Lower leg skin (tissue), 4 donors: ENCODE measurements at regions not wholly inside any gene's neighbourhood (a gene's known extent, or its start where the extent isn't known, plus 50 kb on each side); places are given as distances from the start of the nearest gene placed in this dataset.

Experiments
- DNase-seq, 2 donors: peaks; one replicate each; pipeline ENCODE4 v3.0.0-alpha.2; 2019; ENCODE audit warnings: low spot score in 2 of 2
- H3K4me3 ChIP-seq: fragments of 200-600 bp; sonication (generic); 2 replicates; pipeline ENCODE4 v1.5.1; 2017; ENCODE audit warnings: mild to moderate bottlenecking, low read depth; ENCODE audit not compliant: poor library complexity, severe bottlenecking
- POLR2A ChIP-seq, 2 donors: fragments of 450-650 bp; IDR thresholded peaks; one replicate each; pipeline ENCODE4 v1.6.1; 2016 to 2017; ENCODE audit warnings: antibody characterized with exemption in 2 of 2, mild to moderate bottlenecking in 1 of 2, moderate library complexity in 1 of 2
- WGBS, 2 donors: methylation state at CpG; one replicate each; pipeline ENCODE4 v1.1.5; 2018; 5-methylcytosine and 5-hydroxymethylcytosine counted together
- intact Hi-C: fragments of 100-400 bp; cut with DNase I; formaldehyde crosslinking; loops from one replicate; pipeline ENCODE4 v1.15.0; 2023; ENCODE audit warnings: low total_unique reads
- TF ChIP-seq, protein P1 (sequence below), 3 donors: fragments of 450-650 bp; IDR thresholded peaks; one replicate each; pipeline ENCODE4 v1.5.1; 2016; ENCODE audit warnings: antibody characterized with exemption in 3 of 3, mild to moderate bottlenecking in 3 of 3, moderate library complexity in 2 of 3

DNA sequence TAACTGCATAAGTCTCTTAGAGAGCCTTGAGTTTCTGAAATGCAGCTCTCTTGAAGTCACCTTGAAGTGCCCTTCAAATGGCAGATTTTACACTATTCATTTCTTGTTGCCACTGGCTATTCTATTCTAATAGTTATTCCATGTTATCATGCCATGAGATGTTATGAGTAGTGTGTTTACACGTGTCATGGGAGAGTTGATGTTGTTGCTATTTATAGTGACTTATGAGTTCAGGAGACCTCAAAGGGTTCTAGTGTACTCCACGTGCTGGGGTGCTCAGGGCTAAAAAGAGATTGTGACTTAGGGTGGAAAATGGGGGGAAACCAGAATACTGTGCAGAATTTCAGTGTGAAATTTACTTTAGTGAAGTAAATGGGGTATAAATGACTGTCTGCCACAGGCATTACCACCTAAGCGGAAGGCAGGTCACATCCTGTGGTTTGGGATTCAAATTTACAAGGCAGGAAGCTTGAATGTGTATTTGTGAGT is 77.1 kb upstream of the SLC4A4 start:
- H3K4me3 ChIP-seq, result no peak overlapping the region
- no peak for DNase-seq
- WGBS, 2 donors, result 70 to 75% methylated on average over 3 of the region's 3 CpGs
- intact Hi-C loops, result loop anchor here (1.0 kb wide), 1 partner anchor 16 kb away; no protein-coding TSS in a partner anchor
- TF ChIP-seq POLR2A (IDR thresholded peaks at IDR 0.05), result no peak

DNA sequence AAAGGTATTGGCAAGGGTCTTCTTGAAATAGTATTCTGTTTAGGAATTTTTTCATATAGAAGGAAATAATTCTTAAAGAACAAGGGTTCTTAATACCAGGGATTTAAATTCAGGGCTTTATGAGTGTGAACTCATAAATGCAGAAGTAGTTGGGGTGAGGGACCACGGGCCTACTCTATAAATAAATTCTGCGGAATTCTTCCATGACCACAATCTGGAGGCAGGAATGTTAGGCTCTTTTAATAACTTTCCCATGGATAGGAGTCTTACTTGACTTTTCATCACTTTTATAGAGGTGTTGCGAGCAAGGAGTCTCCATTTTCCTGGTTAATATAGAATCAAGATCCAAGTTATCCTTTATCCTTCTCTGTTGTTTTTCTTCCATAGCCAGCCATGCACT is 76.7 kb upstream of the SLC4A4 start:
- WGBS, 2 donors, result 76% methylated on average over 3 of the region's 3 CpGs

DNA sequence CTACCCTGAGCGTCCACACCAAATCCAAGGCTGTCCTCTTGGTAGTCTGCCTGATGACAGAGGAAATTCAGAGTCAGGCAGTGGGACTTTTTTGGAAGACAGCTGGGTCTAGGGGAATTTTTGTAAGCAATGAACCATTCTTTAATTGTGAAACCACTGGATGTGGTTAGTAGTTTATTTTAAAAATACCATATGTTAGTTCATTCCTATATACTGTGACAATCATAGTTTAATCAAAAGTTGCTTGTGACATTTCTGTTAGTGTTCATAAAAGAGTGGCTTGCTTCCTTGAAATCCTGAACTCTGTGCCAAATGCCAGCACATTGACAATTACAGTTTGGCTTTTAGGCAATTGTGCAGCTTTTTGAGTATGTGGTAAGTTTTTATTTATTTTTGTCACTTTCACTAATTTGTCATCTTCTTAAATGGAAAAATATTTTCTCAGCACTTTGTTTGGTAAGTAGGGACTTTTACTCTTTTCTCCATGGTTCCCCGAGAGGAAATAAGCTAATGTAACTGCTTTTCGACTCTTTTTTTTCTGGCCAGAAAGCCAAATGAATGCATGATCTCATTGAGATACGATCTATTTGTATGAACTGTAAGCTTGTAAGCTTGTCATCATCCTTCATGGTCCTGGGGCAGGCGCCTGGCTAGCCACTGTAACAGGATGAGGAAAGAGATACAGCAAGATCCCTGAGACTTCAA is 72.6 kb upstream of the SLC4A4 start:
- WGBS, 2 donors, result 43 to 64% methylated on average over 5 of the region's 5 CpGs

More for the DNA sequence above, 76.7 kb upstream of the SLC4A4 start:
- intact Hi-C loops, result no loop called here
- H3K4me3 ChIP-seq, result no peak overlapping the region
- TF ChIP-seq POLR2A (IDR thresholded peaks at IDR 0.05), result no peak
- TF ChIP-seq, protein P1, sequence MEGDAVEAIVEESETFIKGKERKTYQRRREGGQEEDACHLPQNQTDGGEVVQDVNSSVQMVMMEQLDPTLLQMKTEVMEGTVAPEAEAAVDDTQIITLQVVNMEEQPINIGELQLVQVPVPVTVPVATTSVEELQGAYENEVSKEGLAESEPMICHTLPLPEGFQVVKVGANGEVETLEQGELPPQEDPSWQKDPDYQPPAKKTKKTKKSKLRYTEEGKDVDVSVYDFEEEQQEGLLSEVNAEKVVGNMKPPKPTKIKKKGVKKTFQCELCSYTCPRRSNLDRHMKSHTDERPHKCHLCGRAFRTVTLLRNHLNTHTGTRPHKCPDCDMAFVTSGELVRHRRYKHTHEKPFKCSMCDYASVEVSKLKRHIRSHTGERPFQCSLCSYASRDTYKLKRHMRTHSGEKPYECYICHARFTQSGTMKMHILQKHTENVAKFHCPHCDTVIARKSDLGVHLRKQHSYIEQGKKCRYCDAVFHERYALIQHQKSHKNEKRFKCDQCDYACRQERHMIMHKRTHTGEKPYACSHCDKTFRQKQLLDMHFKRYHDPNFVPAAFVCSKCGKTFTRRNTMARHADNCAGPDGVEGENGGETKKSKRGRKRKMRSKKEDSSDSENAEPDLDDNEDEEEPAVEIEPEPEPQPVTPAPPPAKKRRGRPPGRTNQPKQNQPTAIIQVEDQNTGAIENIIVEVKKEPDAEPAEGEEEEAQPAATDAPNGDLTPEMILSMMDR (IDR thresholded peaks at IDR 0.05), result no peak
- no peak for DNase-seq

DNA sequence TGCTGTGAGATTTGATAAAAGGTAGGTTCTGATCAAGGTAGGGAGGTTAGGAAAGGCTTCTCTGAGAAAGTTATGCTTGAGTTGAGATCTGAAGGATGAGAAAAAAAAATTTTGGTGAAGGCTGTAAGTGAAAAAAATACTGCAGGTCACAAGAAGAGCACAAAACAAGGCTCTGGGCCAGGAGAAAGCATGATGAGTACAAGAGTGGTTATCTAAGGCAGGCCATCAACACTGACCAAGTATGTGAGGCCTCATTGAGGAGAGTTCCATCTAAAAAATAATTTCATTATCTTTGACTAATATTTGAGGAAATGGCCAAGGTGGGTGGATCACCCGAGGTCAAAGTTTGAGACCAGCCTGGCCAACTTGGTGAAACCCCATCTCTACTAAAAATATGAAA is 71.6 kb upstream of the SLC4A4 start:
- no peak for DNase-seq
- no peak for TF ChIP-seq POLR2A (IDR thresholded peaks at IDR 0.05)
- TF ChIP-seq, protein P1 (IDR thresholded peaks at IDR 0.05), result no peak
- WGBS, 2 donors, result 100% methylated on average over 1 of the region's 1 CpG
- intact Hi-C loops, result no loop called here
- H3K4me3 ChIP-seq, result no peak overlapping the region

More for the DNA sequence above, 72.6 kb upstream of the SLC4A4 start:
- TF ChIP-seq, protein P1 (IDR thresholded peaks at IDR 0.05), result no peak
- TF ChIP-seq POLR2A (IDR thresholded peaks at IDR 0.05), result no peak
- DNase-seq, result no peak
- intact Hi-C loops, result no loop called here
- no peak overlapping the region for H3K4me3 ChIP-seq

DNA sequence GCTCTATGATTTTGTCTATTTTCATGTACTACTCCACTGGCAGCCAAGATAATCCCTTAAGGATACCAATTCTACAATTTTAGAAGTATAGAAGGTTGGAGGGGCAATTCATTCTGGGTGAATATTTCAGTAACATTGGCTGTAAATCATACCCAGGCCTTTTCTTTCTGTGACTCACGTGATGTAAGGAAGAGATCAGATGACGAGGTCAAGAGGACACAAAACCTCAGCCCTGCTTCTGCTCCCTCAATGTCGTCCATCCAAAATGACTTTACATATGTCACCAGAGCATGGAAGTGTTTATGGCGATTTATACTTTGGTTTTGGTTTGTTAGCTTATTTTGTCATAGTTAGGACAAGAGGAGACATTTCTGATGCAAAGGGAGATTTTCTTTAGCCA is 70.7 kb upstream of the SLC4A4 start:
- 77 to 83% methylated on average over 4 of the region's 4 CpGs for WGBS, 2 donors

DNA sequence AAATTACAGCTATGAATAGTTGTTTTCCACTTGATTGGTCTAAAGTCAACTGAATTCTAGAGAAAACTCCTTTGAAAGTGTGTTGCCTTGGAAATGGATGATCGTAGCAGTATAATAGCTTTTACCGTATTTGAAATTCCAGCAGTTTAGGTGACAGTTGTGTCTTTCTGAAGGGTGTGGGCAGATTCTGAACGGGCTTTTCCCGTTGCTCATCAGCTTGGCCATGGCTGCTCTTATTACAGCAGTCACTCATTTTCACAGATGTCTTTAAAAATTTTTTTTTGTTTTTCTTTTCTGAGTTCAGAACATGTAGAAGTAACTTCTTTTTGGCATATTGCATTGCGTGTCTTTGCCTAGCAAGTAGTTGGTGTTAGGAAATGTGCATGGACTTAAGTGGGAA is 69.6 kb upstream of the SLC4A4 start:
- TF ChIP-seq, protein P1 (IDR thresholded peaks at IDR 0.05), result no peak
- TF ChIP-seq POLR2A (IDR thresholded peaks at IDR 0.05), result no peak
- H3K4me3 ChIP-seq, result no peak overlapping the region
- intact Hi-C loops, result no loop called here
- no peak for DNase-seq
- 68 to 85% methylated on average over 5 of the region's 5 CpGs for WGBS, 2 donors

More for the DNA sequence above, 70.7 kb upstream of the SLC4A4 start:
- H3K4me3 ChIP-seq, result no peak overlapping the region
- intact Hi-C loops, result no loop called here
- DNase-seq, result no peak
- TF ChIP-seq, protein P1 (IDR thresholded peaks at IDR 0.05), result no peak
- no peak for TF ChIP-seq POLR2A (IDR thresholded peaks at IDR 0.05)
